Panc1 (cell line): ENCODE measurements at regions not wholly inside any gene's neighbourhood (a gene's known extent, or its start where the extent isn't known, plus 50 kb on each side); places are given as distances from the start of the nearest gene placed in this dataset.

Source experiments
- POLR2AphosphoS5 ChIP-seq: IDR thresholded peaks from 2 replicates; pipeline ENCODE4 v1.6.1; 2012; ENCODE audit warnings: mild to moderate bottlenecking, low read depth, low read length, moderate library complexity
- REST ChIP-seq, 2 experiments: IDR thresholded peaks; 2 replicates each; pipeline ENCODE4 v1.6.1; 2011 to 2012; ENCODE audit warnings: low read depth in 2 of 2, control low read depth in 1 of 2, low read length in 1 of 2, mild to moderate bottlenecking in 1 of 2, moderate library complexity in 1 of 2; ENCODE audit not compliant: insufficient read depth in 1 of 2
- SIN3A ChIP-seq: IDR thresholded peaks from 2 replicates; pipeline ENCODE4 v1.6.1; 2012; ENCODE audit warnings: low read depth, mild to moderate bottlenecking, low read length, moderate library complexity, borderline replicate concordance; ENCODE audit not compliant: insufficient read depth
- TCF7L2 ChIP-seq: IDR thresholded peaks from 2 replicates; pipeline ENCODE4 v1.6.1; 2011; ENCODE audit warnings: mild to moderate bottlenecking, low read depth, low read length, inconsistent platforms
- TF ChIP-seq, protein P1 (sequence below): fragments of 450-650 bp; IDR thresholded peaks from 2 replicates; pipeline ENCODE4 v1.5.1; 2017; ENCODE audit warnings: mild to moderate bottlenecking

- TF ChIP-seq POLR2AphosphoS5: no peak
- no peak for TF ChIP-seq REST (IDR thresholded peaks at IDR 0.05; ENCODE audit: insufficient read depth in 1 of 2, low read depth in 2 of 2, low read length in 1 of 2)
- TF ChIP-seq, protein P1, sequence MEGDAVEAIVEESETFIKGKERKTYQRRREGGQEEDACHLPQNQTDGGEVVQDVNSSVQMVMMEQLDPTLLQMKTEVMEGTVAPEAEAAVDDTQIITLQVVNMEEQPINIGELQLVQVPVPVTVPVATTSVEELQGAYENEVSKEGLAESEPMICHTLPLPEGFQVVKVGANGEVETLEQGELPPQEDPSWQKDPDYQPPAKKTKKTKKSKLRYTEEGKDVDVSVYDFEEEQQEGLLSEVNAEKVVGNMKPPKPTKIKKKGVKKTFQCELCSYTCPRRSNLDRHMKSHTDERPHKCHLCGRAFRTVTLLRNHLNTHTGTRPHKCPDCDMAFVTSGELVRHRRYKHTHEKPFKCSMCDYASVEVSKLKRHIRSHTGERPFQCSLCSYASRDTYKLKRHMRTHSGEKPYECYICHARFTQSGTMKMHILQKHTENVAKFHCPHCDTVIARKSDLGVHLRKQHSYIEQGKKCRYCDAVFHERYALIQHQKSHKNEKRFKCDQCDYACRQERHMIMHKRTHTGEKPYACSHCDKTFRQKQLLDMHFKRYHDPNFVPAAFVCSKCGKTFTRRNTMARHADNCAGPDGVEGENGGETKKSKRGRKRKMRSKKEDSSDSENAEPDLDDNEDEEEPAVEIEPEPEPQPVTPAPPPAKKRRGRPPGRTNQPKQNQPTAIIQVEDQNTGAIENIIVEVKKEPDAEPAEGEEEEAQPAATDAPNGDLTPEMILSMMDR: no peak
- no peak for TF ChIP-seq SIN3A
- no peak for TF ChIP-seq TCF7L2
Observed at GRCh38 chr20:48404598-48404997, 423.2 kb downstream of the PREX1 start.
